ENCODE measurements at regions not wholly inside any gene's neighbourhood (a gene's known extent, or its start where the extent isn't known, plus 50 kb on each side); places are given as distances from the start of the nearest gene placed in this dataset.

GRCh38 chr2:41678639-41679038, 369.2 kb upstream of the PKDCC start:
- no peak for TF ChIP-seq CTCF (IDR thresholded peaks at IDR 0.05)
- TF ChIP-seq POLR2A (IDR thresholded peaks at IDR 0.05) = no peak
